ENCODE measurements at regions not wholly inside any gene's neighbourhood (a gene's known extent, or its start where the extent isn't known, plus 50 kb on each side); places are given as distances from the start of the nearest gene placed in this dataset.
"Not testable (repeated sequence)": the region's sequence is repeated elsewhere in the genome, so short reads cannot be mapped to it uniquely, and the experiment has no call there.

- DNase-seq, result no peak
These were observed 945.3 kb upstream of the GRIA3 start for GRCh38 chrX:122238801-122239200.

- no peak for DNase-seq
These were observed 942.1 kb upstream of the GRIA3 start for GRCh38 chrX:122241959-122242358.

- no peak for DNase-seq
These were observed 940.0 kb upstream of the GRIA3 start for GRCh38 chrX:122244080-122244479.

- DNase-seq, result no peak
These were observed 938.9 kb upstream of the GRIA3 start for GRCh38 chrX:122245175-122245574.

- DNase-seq, result no peak
These were observed 938.1 kb upstream of the GRIA3 start for GRCh38 chrX:122245943-122246342.

GRCh38 chrX:122246937-122247336, 937.1 kb upstream of the GRIA3 start:
- no peak for DNase-seq

GRCh38 chrX:122248681-122249080, 935.4 kb upstream of the GRIA3 start:
- no peak for DNase-seq

- no peak for DNase-seq
These were observed 931.6 kb upstream of the GRIA3 start for GRCh38 chrX:122252454-122252853.

GRCh38 chrX:122268353-122268752, 915.7 kb upstream of the GRIA3 start:
- no peak for DNase-seq

GRCh38 chrX:122269243-122269781, 914.8 kb upstream of the GRIA3 start:
- DNase-seq, result no peak

- DNase-seq, result no peak
These were observed 913.1 kb upstream of the GRIA3 start for GRCh38 chrX:122270809-122271494.

GRCh38 chrX:122272011-122272410, 912.1 kb upstream of the GRIA3 start:
- DNase-seq, result no peak

GRCh38 chrX:122279746-122280145, 904.3 kb upstream of the GRIA3 start:
- DNase-seq, result no peak

- not testable (repeated sequence) for DNase-seq
These were observed 884.3 kb upstream of the GRIA3 start for GRCh38 chrX:122299822-122300221.

- DNase-seq, result no peak
These were observed 882.6 kb upstream of the GRIA3 start for GRCh38 chrX:122301491-122301890.

- no peak for DNase-seq
These were observed 880.3 kb upstream of the GRIA3 start for GRCh38 chrX:122303761-122304160.

GRCh38 chrX:122344816-122345215, 839.3 kb upstream of the GRIA3 start:
- no peak for DNase-seq

- no peak for DNase-seq
These were observed 820.8 kb upstream of the GRIA3 start for GRCh38 chrX:122363112-122363795.

- DNase-seq, result not testable (repeated sequence)
These were observed 808.5 kb upstream of the GRIA3 start for GRCh38 chrX:122375533-122375932.

GRCh38 chrX:122389005-122389404, 795.1 kb upstream of the GRIA3 start:
- no peak for DNase-seq

- DNase-seq, result no peak
These were observed 765.3 kb upstream of the GRIA3 start for GRCh38 chrX:122418758-122419157.

- DNase-seq, result no peak
These were observed 762.5 kb upstream of the GRIA3 start for GRCh38 chrX:122421434-122422121.

- DNase-seq, result no peak
These were observed 761.5 kb upstream of the GRIA3 start for GRCh38 chrX:122422547-122422946.

GRCh38 chrX:122434942-122435341, 749.1 kb upstream of the GRIA3 start:
- DNase-seq, result no peak

Measured in CD4-positive, alpha-beta T cell treated with Interleukin-6 for 4 hours (primary cell).